Peyer's patch (tissue), 4 donors: ENCODE measurements at regions not wholly inside any gene's neighbourhood (a gene's known extent, or its start where the extent isn't known, plus 50 kb on each side); places are given as distances from the start of the nearest gene placed in this dataset.

Source experiments
- DNase-seq, 3 donors: peaks; one replicate each; pipeline ENCODE4 v3.0.0-alpha.2; 2017 to 2019
- H3K27ac ChIP-seq, 4 donors: fragments of 200-600 bp; sonication (generic); one replicate each; pipeline ENCODE4 v1.5.1; 2016 to 2019
- H3K27me3 ChIP-seq, 2 donors: fragments of 200-600 bp; sonication (generic); one replicate each; pipeline ENCODE4 v1.5.1; 2019
- H3K36me3 ChIP-seq, 3 donors: fragments of 200-600 bp; sonication (generic); one replicate each; pipeline ENCODE4 v1.5.1; 2016 to 2019
- H3K4me1 ChIP-seq, 4 donors: fragments of 200-600 bp; sonication (generic); one replicate each; pipeline ENCODE4 v1.5.1; 2016 to 2019
- H3K4me3 ChIP-seq, 4 donors: fragments of 200-600 bp; sonication (generic); 1 replicate in 3 of 4; 2 replicates in 1 of 4; pipeline ENCODE4 v1.5.1; 2016 to 2019; ENCODE audit warnings: mild to moderate bottlenecking in 1 of 4
- H3K9me3 ChIP-seq, 4 donors: fragments of 200-600 bp; sonication (generic); one replicate each; pipeline ENCODE4 v1.5.1; 2016 to 2019; ENCODE audit warnings: mild to moderate bottlenecking in 1 of 4
- CTCF ChIP-seq, 6 experiments: fragments of 450-650 bp in 4 of 6; fragments of 200-600 bp in 2 of 6; sonication (generic) in 1 of 6; IDR thresholded peaks; one replicate each; pipeline ENCODE4 v1.5.1; 2017 to 2019; ENCODE audit warnings: antibody characterized with exemption in 6 of 6, mild to moderate bottlenecking in 3 of 6, moderate library complexity in 1 of 6
- POLR2A ChIP-seq, 2 donors: fragments of 450-650 bp; IDR thresholded peaks; one replicate each; pipeline ENCODE4 v1.5.1; 2017; ENCODE audit warnings: antibody characterized with exemption in 2 of 2, mild to moderate bottlenecking in 2 of 2, moderate library complexity in 2 of 2

- H3K4me1 ChIP-seq = peaks cover 0 to 40% (median 0%) of the 10 kb centered on the region in 4 donors
- H3K9me3 ChIP-seq = no peaks in the 10 kb centered on the region
- DNase-seq = peak in 2 of 3 donors; percentile 37 to 70
- H3K27ac ChIP-seq = peak overlapping the region in 3 of 4 donors; percentile 26 to 65 (median 53)
- H3K4me3 ChIP-seq = no peak overlapping the region
- no peaks in the 10 kb centered on the region for H3K36me3 ChIP-seq
- TF ChIP-seq POLR2A (IDR thresholded peaks at IDR 0.05) = no peak
- no peak for TF ChIP-seq CTCF (IDR thresholded peaks at IDR 0.05)
- H3K27me3 ChIP-seq = no peaks in the 10 kb centered on the region
Measured at GRCh38 chr21:38993561-38993960, 187.8 kb downstream of the ETS2 start.

- DNase-seq = no peak
- Histone ChIP-seq H3K4me3 (no peak overlapping the region), H3K27ac (peak overlapping the region in 3 of 4 donors; percentile 53 to 56 (median 55)), H3K27me3 (no peaks in the 10 kb centered on the region), H3K4me1 (peaks cover 0 to 40% (median 0%) of the 10 kb centered on the region in 4 donors), H3K9me3 (no peaks in the 10 kb centered on the region), H3K36me3 (no peaks in the 10 kb centered on the region)
- TF ChIP-seq CTCF (IDR thresholded peaks at IDR 0.05) = no peak
- TF ChIP-seq POLR2A (IDR thresholded peaks at IDR 0.05) = no peak
Measured at GRCh38 chr21:38992737-38993136, 187.0 kb downstream of the ETS2 start.

GRCh38 chr21:38990424-38990794, 184.7 kb downstream of the ETS2 start:
- DNase-seq = no peak

GRCh38 chr21:38989745-38990423, 184.2 kb downstream of the ETS2 start:
- Histone ChIP-seq H3K27me3 (no peaks in the 10 kb centered on the region), H3K4me1 (peaks cover 0 to 32% (median 0%) of the 10 kb centered on the region in 4 donors), H3K27ac (peak overlapping the region in 3 of 4 donors; percentile 38 to 62 (median 60)), H3K9me3 (no peaks in the 10 kb centered on the region), H3K4me3 (no peak overlapping the region), H3K36me3 (no peaks in the 10 kb centered on the region)
- no peak for TF ChIP-seq POLR2A (IDR thresholded peaks at IDR 0.05)
- no peak for DNase-seq

More at GRCh38 chr21:38990424-38990794, 184.7 kb downstream of the ETS2 start:
- Histone ChIP-seq H3K4me3 (no peak overlapping the region), H3K36me3 (no peaks in the 10 kb centered on the region), H3K27ac (peak overlapping the region in 3 of 4 donors; percentile 60 to 62 (median 60)), H3K27me3 (no peaks in the 10 kb centered on the region), H3K4me1 (peaks cover 0 to 34% (median 0%) of the 10 kb centered on the region in 4 donors), H3K9me3 (no peaks in the 10 kb centered on the region)
- TF ChIP-seq POLR2A (IDR thresholded peaks at IDR 0.05) (no peak), CTCF (IDR thresholded peaks at IDR 0.05) (no peak)

GRCh38 chr21:38989379-38989744, 183.6 kb downstream of the ETS2 start:
- no peaks in the 10 kb centered on the region for H3K27me3 ChIP-seq
- no peak overlapping the region for H3K4me3 ChIP-seq
- no peak for TF ChIP-seq POLR2A (IDR thresholded peaks at IDR 0.05)
- TF ChIP-seq CTCF (IDR thresholded peaks at IDR 0.05) = no peak
- H3K9me3 ChIP-seq = no peaks in the 10 kb centered on the region
- H3K36me3 ChIP-seq = no peaks in the 10 kb centered on the region
- H3K27ac ChIP-seq = peak overlapping the region in 3 of 4 donors; percentile 38 to 62 (median 60)
- DNase-seq = no peak
- H3K4me1 ChIP-seq = peaks cover 0 to 34% (median 0%) of the 10 kb centered on the region in 4 donors

GRCh38 chr21:38988509-38989378, 183.0 kb downstream of the ETS2 start:
- Histone ChIP-seq H3K4me1 (peaks cover 0 to 28% (median 0%) of the 10 kb centered on the region in 4 donors), H3K27ac (peak overlapping the region in 3 of 4 donors; percentile 17 to 64 (median 60))
- no peak for DNase-seq

More at GRCh38 chr21:38988509-38989378, 183.0 kb downstream of the ETS2 start:
- Histone ChIP-seq H3K27me3 (no peaks in the 10 kb centered on the region), H3K9me3 (no peaks in the 10 kb centered on the region), H3K36me3 (no peaks in the 10 kb centered on the region), H3K4me3 (no peak overlapping the region)
- no peak for TF ChIP-seq POLR2A (IDR thresholded peaks at IDR 0.05)
- no peak for TF ChIP-seq CTCF (IDR thresholded peaks at IDR 0.05)
